ENCODE measurements at regions not wholly inside any gene's neighbourhood (a gene's known extent, or its start where the extent isn't known, plus 50 kb on each side); places are given as distances from the start of the nearest gene placed in this dataset.

GRCh38 chr5:87791869-87792268, 379.1 kb upstream of the CCNH start:
- Histone ChIP-seq H3K27ac (no peak overlapping the region), H3K4me3 (no peak overlapping the region), H3K9me3 (no peaks in the 10 kb centered on the region), H3K27me3 (no peaks in the 10 kb centered on the region), H3K36me3 (no peaks in the 10 kb centered on the region), H3K4me1 (no peaks in the 10 kb centered on the region)
- no peak for DNase-seq
- in situ Hi-C loops (cut with MboI; ENCODE audit: low pct_ligation_motif_present in 1 of 4, low pct_unique_long_range_greater_than_20kb in 1 of 4, low sequenced_read_pairs in 3 of 4), result loop anchor here in 1 of 4 donors (10.0 kb wide), 1 partner anchor 893 kb away; no protein-coding TSS in a partner anchor
- 47 to 48% methylated on average over 4 of the region's 4 CpGs for WGBS, 2 donors (ENCODE audit: low coverage in 1 of 2)
- intact Hi-C loops (cut with DNase I; ENCODE audit: low total_unique reads), result no loop called here
- TF ChIP-seq CTCF (IDR thresholded peaks at IDR 0.05) (no peak), EP300 (IDR thresholded peaks at IDR 0.05; ENCODE audit: low read depth) (no peak), POLR2A (IDR thresholded peaks at IDR 0.05) (no peak), POLR2AphosphoS5 (IDR thresholded peaks at IDR 0.05) (no peak)

DNA sequence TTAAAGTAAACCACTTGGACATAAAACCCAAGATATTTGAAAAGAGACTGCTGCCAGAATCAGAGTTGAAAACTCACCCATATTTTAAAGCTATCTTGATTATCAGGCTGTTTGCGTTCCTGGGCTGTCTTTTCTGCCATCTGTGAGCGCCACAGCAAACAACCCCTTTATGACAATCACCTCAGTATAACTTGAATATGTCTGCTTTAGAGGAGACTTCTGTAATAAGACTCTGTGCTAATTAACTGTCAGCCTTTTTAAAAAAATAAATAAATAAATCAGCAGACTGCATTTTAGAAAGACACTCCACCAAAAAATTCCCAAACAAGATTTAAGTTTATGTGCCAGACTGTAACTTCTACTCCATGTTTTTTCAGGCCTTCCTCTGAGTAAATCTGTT, 375.7 kb upstream of the CCNH start:
- DNase-seq, result no peak
- 60 to 61% methylated on average over 2 of the region's 2 CpGs for WGBS, 2 donors (ENCODE audit: low coverage in 1 of 2)
- in situ Hi-C loops (cut with MboI; ENCODE audit: low pct_ligation_motif_present in 1 of 4, low pct_unique_long_range_greater_than_20kb in 1 of 4, low sequenced_read_pairs in 3 of 4) (no loop called here), intact Hi-C loops (cut with DNase I; ENCODE audit: low total_unique reads) (no loop called here)
- no peaks in the 10 kb centered on the region for H3K4me1 ChIP-seq
- H3K4me3 ChIP-seq, result no peak overlapping the region
- no peak overlapping the region for H3K27ac ChIP-seq
- no peaks in the 10 kb centered on the region for H3K36me3 ChIP-seq
- peaks cover 20% of the 10 kb centered on the region for H3K27me3 ChIP-seq
- TF ChIP-seq POLR2AphosphoS5 (IDR thresholded peaks at IDR 0.05) (no peak), POLR2A (IDR thresholded peaks at IDR 0.05) (no peak), EP300 (IDR thresholded peaks at IDR 0.05; ENCODE audit: low read depth) (no peak)
- H3K9me3 ChIP-seq, result no peaks in the 10 kb centered on the region

- DNase-seq, result no peak
- Histone ChIP-seq H3K9me3 (no peaks in the 10 kb centered on the region), H3K27me3 (peaks cover 27% of the 10 kb centered on the region), H3K4me1 (no peaks in the 10 kb centered on the region), H3K27ac (no peak overlapping the region), H3K4me3 (no peak overlapping the region), H3K36me3 (no peaks in the 10 kb centered on the region)
- intact Hi-C loops (cut with DNase I; ENCODE audit: low total_unique reads) (no loop called here), in situ Hi-C loops (cut with MboI; ENCODE audit: low pct_ligation_motif_present in 1 of 4, low pct_unique_long_range_greater_than_20kb in 1 of 4, low sequenced_read_pairs in 3 of 4) (no loop called here)
- WGBS, 2 donors (ENCODE audit: low coverage in 1 of 2), result 24 to 39% methylated on average over 2 of the region's 2 CpGs
- TF ChIP-seq CTCF (IDR thresholded peaks at IDR 0.05) (no peak), EP300 (IDR thresholded peaks at IDR 0.05; ENCODE audit: low read depth) (no peak), POLR2A (IDR thresholded peaks at IDR 0.05) (no peak)
Observed at GRCh38 chr5:87787625-87788256, 375.0 kb upstream of the CCNH start.

DNA sequence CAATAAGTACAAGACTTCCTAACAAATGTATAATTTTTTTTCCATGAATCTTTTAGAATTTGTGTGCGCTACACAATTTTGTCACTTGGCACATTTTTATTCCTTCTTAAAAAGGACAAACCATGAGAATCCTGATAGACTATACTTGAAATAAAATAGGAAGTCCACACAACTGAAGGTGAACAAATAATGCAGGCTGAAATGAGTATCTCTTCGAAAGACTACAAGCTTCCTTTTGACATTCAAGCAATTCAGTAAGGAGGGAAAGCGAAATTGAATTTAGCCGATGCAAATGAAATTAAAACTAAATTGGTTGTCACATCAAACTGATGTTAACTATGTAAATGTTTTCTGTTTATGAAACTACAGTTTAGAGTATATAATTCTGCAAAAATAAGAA, 374.4 kb upstream of the CCNH start:
- Histone ChIP-seq H3K4me3 (no peak overlapping the region), H3K36me3 (no peaks in the 10 kb centered on the region), H3K27ac (no peak overlapping the region), H3K27me3 (peaks cover 33% of the 10 kb centered on the region), H3K9me3 (no peaks in the 10 kb centered on the region), H3K4me1 (no peaks in the 10 kb centered on the region)
- WGBS, 2 donors (ENCODE audit: low coverage in 1 of 2), result 49 to 78% methylated on average over 4 of the region's 4 CpGs
- in situ Hi-C loops (cut with MboI; ENCODE audit: low pct_ligation_motif_present in 1 of 4, low pct_unique_long_range_greater_than_20kb in 1 of 4, low sequenced_read_pairs in 3 of 4), result no loop called here
- intact Hi-C loops (cut with DNase I; ENCODE audit: low total_unique reads), result no loop called here
- DNase-seq, result no peak
- TF ChIP-seq POLR2AphosphoS5 (IDR thresholded peaks at IDR 0.05) (no peak), CTCF (IDR thresholded peaks at IDR 0.05) (no peak), POLR2A (IDR thresholded peaks at IDR 0.05) (no peak), EP300 (IDR thresholded peaks at IDR 0.05; ENCODE audit: low read depth) (no peak)

GRCh38 chr5:87786471-87786870, 373.7 kb upstream of the CCNH start:
- no peak for DNase-seq
- in situ Hi-C loops (cut with MboI; ENCODE audit: low pct_ligation_motif_present in 1 of 4, low pct_unique_long_range_greater_than_20kb in 1 of 4, low sequenced_read_pairs in 3 of 4) (no loop called here), intact Hi-C loops (cut with DNase I; ENCODE audit: low total_unique reads) (no loop called here)
- TF ChIP-seq POLR2AphosphoS5 (IDR thresholded peaks at IDR 0.05) (no peak), CTCF (IDR thresholded peaks at IDR 0.05) (no peak), POLR2A (IDR thresholded peaks at IDR 0.05) (no peak), EP300 (IDR thresholded peaks at IDR 0.05; ENCODE audit: low read depth) (no peak)
- H3K27me3 ChIP-seq, result peaks cover 39% of the 10 kb centered on the region
- 64 to 67% methylated on average over 1 of the region's 1 CpG for WGBS, 2 donors (ENCODE audit: low coverage in 1 of 2)
- no peak overlapping the region for H3K27ac ChIP-seq
- H3K9me3 ChIP-seq, result no peaks in the 10 kb centered on the region
- H3K4me1 ChIP-seq, result no peaks in the 10 kb centered on the region
- no peaks in the 10 kb centered on the region for H3K36me3 ChIP-seq
- no peak overlapping the region for H3K4me3 ChIP-seq
